Fibroblast of skin of left biceps (primary cell): ENCODE measurements at regions not wholly inside any gene's neighbourhood (a gene's known extent, or its start where the extent isn't known, plus 50 kb on each side); places are given as distances from the start of the nearest gene placed in this dataset.

Experiments used
- DNase-seq, 2 experiments: peaks; one replicate each; pipeline ENCODE4 v3.0.0-alpha.2; 2013; ENCODE audit warnings: low read depth in 2 of 2

DNA sequence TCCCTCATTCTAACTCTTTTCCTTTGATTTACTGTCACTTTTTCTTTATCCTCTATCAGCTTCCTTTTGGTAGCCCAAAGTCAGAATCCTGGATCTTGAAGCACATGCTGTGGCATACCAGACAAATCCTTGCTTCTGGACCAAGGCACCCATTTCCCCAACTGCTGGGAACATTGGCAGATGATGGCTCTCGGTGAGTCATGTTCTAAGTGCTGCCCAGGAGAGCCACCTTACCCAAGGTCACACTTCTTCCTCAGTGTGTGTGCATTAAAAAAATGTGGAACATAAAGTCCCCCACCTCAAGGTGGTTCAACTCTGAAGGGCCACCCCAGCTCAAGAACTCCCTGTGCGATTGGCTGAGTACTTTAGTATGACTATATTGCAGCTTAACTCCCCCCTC is 141.4 kb upstream of the PUM3 start:
- DNase-seq: no peak

DNA sequence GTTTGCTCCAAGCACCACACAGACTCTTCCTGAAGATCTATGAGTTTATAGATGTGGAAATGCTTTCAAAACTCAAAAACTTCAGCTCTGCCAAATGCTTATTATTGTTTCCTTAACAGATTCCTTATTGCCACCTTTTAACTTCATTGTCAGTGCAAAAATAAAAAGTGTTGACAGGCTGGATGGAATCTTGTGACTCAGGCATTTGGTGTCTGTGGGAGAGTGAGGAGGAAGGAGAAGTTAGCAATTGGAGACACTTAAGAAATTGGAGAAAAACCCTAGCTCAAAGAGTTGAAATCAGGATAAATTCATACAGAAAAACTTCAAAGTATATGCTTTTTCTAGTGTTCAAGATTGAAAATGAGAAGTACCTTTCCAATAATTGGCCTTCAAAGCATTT is 140.6 kb upstream of the PUM3 start:
- DNase-seq: peak in 1 of 2 experiments; percentile 28

DNA sequence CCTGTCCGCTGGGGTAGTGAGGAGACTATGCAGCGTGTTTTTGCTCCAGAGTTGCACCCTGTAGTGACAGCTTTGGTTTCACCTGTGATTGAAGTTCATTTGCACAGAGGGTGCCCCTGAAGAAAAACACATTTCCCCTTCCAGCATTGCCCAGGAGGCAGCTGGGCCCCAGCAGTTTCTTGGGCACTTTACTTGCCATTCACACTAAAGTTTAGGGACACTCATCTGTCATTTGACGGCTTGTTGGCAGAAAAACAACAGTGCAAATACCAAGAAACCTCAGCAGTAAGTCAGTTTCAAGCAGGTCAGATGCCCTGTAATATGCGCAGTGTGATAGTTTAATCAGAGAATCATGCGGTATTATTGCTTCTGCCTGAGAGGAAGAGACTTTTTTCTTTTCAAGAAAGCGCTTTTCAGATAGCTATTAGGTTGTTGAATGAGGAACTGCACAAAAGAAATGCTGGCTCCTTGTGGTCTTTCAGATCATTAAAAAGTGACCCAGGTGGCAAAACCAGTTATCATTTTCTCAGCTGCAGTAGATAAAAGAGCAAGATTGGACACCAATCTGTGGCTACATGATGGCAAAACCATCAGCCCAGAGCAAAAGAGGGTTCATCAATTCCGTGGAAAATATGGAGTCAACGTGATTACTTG is 136.2 kb upstream of the PUM3 start:
- DNase-seq: no peak

DNA sequence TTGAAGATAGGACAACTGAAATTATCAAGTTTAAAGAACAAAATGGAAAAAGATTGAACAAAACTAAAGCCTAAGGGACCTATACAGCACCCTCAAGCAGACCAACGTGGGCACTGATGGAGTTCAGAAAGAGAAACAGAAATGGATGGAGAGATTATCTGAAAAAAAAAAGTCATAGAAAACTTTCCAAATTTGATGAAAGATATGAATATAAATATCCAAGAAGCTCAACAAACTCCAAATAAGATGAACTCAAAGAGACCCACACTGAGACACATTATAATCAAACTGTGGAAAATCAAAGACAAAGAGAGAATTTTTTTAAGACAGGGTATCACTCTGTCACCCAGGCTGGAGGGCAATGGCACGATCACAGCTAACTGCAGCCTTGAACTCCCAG is 128.6 kb upstream of the PUM3 start:
- DNase-seq: no peak

DNA sequence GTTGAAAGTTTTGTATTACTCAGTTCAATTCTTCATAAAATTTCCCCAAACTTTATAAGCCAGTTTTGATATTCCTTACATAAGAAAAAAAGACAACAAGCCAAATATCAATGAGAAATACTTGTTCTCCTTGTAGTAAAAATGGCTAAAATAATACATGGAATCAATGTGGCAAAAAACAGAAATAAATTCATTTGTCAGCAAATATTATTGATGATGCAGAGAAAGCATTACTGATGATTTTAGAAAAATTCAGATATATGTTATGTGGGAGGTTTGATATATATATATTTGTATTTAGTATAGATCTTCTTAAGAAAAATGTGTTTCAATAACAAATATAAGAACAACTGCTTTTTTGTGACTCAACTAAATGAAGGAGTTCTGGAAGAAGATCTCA is 127.0 kb upstream of the PUM3 start:
- DNase-seq: no peak

DNA sequence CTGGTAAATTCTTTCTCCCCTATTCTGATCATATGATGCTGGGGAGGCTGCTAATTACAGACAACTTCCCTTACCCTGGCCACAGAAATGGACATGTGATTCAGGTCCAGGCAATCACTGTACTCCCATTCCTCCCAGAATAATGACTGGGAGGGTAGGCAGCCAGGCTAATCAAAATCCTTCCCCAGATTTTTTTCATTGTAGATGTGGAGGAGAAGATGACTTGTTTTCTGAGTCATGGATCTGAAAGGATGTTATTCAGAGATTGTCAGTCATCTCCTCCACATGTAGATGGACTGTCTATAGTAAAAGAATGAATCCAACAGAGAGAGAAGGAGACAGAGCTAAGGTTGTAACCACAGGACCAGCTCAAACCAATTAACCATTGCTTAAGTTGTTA is 123.9 kb upstream of the PUM3 start:
- DNase-seq: peak; percentile 40 to 45

DNA sequence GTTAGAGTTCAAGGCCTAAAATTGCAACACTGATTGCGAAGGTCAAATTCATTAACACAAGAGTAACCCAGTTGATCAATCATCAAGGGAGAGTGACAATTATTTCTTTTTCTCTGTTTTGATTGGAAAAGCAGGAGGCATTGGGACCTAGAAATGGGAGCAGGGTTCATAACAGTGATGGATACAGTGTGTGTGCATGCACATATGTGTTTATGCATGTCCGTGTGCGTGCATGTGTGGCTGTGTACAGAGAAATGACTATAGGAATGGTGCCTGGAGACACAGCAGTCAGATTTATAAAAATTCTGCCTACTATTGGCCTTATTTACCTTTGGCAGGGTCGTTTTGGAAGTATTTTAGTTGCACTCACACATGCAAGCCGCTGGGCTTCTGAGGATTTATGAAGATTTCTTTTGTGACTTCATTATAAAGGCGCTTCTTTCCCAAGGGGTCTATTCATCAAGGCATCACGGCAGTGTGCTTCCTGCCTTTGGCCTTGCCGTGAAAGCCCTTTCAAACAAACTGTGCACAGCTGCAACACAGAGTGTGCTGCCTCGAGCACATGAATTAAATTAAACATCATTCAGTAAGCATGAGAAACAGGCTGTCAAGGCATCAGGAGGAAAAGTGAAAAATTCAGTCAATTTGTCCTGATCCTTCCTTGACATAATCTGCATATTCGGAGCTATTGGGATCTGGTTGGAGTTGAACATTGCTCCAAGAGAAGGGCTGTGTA is 122.8 kb upstream of the PUM3 start:
- peak; percentile 28 to 34 for DNase-seq

DNA sequence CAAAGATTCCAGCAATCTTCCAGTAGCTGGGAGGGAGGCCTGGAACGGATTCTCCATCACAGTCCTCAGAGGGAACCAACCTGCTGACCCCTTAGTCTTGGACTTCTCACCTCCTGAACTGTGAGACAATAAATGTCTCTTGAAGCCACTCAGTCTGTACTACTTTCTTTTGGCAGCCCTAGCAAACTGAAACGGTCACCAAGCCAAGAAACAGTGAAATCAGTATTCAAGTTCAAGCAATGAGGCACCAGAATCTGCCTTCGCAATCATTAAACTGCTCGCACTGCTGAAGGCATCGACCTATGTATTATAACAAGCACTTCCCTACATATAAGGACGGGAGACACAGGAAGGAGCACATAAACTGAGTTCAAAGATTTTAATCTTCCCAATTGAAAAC is 120.6 kb upstream of the PUM3 start:
- DNase-seq: no peak

DNA sequence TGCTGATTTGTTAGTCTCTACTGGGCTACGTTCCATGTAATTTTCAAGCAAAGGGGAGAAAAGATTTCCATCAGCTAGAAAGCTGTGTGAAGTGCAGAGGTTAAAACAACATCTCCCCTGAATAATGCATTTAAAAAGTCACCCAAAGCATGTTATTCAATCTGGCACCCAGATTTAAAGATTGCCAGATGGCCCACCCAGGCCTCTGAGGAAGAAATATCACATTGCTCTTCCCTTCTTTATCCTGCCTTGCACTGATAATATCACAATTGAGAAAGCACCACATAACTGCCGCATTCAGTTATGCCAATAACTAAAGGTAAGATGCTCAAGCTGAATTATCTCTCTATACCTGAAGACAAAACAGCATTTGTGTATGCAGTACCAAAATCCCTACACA is 119.4 kb upstream of the PUM3 start:
- no peak for DNase-seq

DNA sequence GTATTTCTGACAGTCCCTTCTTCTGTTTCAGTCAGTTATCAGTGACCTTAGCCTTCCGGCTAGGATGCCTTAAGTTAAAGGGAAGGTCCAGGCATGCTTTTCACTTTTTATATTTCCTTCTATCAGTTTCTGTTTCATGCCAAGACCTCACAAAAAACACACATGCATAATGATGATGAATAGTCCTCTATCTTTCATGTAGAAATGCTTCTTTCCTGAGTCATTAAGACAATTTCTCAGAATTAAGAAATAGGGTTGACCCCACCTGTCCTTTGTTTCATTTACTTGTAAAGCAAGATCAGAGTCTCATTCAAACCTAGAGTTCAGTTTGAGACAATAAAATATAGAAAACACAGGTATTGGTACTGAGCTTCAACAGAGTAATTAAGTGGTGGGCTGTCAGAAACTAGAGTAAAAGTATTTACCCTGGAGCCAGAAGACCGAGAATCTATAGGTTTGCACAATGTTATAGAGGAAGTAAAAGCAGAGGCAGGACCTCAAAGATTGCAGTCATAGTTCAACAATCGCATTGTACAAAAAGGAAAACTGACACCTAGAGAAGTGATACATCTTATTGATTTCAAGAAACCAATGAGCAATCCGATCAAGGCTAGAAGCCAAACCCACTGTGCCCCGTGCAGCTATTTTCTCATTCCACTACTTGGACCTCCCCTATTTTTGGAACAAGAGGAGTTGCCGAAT is 118.7 kb upstream of the PUM3 start:
- DNase-seq: no peak

DNA sequence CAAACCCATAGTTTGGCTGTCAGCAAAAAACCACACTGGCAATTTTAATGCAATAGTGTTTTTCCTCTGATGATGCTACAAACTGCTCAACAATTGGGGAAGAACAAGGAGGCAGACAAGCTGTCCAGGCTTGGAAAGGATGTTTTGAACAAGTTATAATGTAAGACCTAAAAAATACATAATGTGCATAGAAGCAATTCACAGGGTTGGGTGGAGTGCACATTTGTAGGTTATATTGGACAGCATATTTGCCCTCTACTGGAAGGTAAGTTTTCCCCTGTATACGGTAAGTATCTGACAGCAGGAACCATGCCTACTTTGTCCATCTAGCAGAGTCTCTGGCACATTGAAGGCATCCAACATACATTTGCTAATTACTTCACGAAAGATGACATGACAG is 114.3 kb upstream of the PUM3 start:
- DNase-seq: no peak

DNA sequence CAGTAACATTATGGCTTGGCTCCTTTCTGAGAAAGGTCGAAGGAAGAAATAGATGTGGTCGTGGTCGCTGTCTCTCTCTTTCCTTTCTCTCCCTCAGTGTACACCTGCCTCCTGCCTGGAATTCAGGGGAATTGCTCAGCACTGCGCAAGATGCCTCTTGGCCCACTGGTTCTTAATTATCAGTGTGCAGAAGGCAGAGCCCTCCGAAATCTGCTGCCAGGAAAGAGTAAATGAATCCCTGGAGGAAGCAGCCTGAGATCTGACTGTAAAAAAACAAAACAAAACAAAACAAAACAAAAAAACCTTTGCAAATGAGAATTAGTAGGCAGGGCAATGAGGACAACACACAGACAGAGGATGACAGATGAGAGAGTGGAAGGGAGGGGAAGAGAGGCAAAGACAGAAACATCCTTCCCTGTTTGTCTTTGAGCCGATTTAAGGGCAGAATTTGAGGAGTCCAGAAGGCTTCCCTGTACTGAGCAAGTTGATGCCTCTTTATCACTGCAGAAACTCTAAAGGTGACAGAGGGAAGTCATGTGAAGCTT is 113.8 kb upstream of the PUM3 start:
- DNase-seq: no peak

DNA sequence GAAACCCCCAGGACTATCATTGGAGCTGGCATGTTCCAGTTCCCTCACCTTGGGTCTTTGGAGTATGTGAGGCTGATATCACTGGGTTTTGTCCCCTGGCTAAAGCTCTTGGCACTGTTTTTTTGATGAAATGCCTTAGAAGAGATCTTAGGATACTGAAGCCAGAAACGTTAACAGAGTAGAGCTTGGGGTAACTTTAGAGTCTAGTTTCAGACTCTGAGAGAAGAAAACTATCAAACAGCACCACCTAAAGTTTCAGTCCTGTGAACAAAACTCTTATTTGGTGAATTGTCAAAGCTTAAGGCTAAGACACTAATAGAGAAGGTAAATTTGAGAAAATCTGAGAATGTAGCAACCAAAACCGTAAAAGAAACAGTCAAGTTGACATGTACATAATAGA is 111.7 kb upstream of the PUM3 start:
- DNase-seq: no peak

DNA sequence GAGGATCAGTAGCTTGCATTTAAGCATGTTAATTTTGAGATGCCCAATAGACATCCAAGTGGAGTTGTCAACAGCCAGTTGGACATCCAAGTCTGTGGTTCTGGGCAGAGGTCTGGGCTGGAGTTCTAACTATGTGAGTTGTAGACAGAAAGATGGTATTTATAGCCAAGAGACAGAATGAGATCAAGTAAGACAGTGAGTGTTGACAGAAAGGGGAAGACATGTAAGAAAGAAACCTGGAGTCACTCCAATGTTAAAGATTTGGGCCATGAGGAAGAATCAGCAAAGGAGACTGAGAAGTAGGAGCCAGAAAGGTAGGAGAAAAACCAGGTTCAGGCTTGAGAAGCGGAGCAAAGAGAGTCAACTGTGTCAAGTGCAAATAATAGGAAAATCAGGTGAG is 95.5 kb upstream of the PUM3 start:
- no peak for DNase-seq

DNA sequence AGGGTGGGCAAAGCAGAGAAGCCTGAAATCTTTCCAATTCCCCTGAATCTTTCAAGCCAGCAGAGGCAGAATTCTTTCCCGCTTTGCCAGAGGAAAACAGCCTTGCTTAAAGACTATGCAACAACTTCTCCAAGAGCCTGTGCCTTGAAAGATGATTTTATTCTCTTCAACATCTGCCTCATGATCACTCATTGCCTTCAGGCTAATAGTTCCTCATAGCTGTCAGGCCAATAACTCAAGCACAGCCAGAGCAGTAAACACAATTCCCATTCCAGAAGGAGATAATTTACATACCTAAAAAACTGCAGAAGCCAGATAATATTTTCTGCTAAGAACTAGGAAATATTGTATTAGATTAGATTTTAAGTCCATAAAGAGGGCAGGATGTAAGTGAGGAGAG is 92.3 kb upstream of the PUM3 start:
- no peak for DNase-seq

DNA sequence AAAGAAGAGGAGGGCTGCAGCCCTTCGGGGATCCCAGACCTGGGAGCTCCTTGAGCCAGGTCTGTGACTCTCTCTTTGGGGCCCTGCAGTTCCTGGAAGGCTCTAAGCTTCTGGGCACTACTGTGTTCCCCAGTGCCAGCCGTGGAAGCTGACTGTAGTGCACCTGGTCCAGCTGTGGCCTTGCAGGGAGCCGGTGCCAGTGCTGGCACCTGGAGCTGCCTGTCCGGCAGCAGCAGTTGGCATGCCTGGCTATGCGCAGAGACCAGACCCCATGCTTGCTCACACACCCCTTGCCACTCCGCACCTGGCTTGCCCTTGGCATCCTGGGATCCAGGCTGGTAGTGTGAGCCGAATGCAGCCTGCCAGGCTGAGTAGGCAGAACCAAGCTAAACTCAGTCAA is 91.0 kb upstream of the PUM3 start:
- DNase-seq: no peak

DNA sequence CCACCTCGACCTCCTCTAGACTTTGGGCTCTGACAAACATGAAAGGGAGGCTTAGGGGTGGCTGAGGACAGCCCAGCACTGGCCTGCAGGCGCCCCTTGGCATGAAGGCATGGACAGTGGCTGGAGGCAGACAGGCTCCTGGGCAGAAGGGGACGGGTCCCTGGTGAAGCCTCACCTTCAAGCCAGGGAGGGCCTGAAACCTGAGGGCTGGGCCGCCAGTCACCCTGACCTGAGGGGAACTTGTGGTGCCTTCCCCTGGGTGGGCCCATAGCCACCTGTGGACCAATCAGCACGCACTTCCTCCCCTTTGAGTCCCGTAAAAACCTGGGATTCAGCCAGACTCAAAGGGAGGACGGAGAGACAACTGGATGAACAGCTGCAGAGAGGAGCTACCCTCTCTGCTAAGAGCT is 90.4 kb upstream of the PUM3 start:
- no peak for DNase-seq

DNA sequence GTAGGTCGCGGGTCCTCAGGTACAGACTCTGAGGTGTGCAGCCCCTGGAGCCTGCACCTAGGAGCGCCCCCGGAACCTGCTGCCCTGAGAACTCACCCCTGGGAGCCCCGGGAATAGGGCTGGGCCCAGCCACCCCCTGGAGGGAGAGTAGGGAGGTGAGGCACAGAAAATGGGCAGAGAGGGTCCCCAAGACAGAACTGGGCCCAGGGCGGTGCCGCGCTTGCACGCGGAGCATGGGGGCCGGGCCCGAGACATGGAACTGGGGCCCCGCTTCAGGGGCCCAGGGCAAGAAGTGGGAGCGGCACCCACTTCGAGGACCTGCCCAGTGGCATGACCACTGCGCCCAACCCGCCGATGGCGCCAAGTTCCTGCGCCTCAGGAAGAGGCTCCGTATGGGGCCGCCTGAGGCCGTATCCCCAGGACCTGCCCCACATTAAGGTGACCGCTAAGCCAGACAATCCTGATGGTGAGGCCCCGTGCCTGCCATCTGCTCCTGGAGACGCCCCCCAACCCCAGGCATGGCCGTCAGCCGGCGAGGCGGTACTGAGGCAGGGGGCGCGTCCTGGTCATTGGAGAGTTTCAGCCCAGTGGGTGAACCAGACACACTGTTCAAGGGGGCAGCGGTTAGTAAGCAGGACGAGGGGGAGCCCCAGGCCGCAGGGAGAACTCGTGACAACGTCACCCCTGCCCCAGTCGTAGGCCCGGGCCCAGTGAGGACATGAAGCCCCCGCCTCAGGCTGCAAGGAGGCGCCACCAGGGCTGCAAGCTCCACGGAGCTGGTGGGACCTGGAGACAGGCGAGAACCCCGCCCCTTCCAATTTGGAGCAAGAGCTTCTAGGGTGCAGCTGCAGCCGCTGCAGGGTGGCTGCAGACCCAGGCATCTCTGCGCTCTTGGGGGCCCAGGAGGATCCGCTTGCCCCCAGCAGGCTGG is 89.5 kb upstream of the PUM3 start:
- DNase-seq: no peak

DNA sequence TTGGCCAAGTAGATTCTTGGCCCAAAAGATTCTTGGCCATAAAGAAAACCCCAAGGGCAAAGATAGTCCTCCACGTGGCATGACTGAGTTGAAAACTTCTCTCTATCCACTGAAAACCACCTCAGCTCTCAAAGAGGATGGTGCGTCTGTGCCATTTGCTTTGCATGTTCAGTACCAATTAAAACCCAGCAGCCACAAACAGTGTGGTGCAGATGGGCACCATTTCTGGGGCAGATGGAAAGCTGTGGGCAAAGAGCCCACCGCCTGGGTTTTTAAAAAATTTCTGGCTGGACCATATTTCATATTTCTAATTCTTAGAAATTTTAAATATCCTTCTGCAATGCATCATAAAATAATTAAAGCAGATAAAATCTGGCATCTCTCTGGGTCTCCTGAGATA is 84.5 kb upstream of the PUM3 start:
- no peak for DNase-seq

DNA sequence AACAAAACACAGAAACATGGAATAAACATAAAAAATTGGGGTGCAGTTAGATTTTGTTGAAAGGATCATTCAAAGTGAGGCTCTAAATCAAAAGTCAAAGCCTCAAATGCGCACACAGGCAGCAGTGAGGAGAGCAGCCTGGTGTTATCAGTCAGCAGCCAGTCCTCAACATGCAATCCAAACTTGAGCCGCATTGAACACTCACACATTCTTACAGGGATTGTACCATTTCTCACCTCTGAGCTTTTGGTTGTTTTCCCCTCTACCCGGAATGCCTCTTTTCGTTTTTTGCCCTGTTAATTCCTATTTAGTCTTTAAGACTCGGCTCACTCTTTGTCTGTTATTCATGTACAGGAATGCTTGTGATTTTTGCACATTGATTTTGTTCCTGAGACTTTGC is 81.1 kb upstream of the PUM3 start:
- no peak for DNase-seq

DNA sequence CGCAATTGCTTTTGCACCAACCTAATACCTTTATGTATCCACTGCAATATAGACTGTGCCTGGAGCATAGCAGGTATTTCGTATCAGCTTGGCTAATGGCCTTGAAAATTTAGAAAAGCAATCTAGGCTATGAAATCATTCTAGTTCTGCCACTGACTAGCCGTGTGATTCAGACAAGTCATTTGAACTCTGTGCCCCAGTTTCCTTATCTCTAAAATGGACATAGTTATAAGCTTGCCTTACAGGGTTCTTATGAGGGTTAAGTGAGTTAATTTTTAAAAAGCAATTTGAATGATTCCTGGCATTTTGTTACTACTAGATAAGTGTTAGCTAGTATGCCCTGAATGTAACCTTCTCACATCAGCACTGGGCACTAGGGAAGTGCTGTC is 80.5 kb upstream of the PUM3 start:
- DNase-seq: no peak
